Calu3 (cell line): ENCODE measurements at regions not wholly inside any gene's neighbourhood (a gene's known extent, or its start where the extent isn't known, plus 50 kb on each side); places are given as distances from the start of the nearest gene placed in this dataset.

ENCODE experiments used
- BruUV-seq: library from RNA; stranded (reverse); fragments of 400-500 nt; replicated peaks from 2 replicates; lab custom pipeline; 2021; lab: Mats Ljungman, UMichigan
- CTCF ChIA-PET: fragments of 300-600 bp; sonication (Branson Sonifier 250); formaldehyde crosslinking; loops from one replicate; lab custom pipeline; 2022; ENCODE audit warnings: antibody characterized with exemption; lab: Charles Lee
- DNase-seq: peaks from one replicate; pipeline ENCODE4 v3.0.0; 2022
- H3K27ac Mint-ChIP-seq: one replicate; pipeline ENCODE4 v1.8.0; 2022; ENCODE audit warnings: mixed read lengths; ENCODE audit not compliant: unreplicated experiment
- H3K27me3 Mint-ChIP-seq: one replicate; pipeline ENCODE4 v1.8.0; 2022; ENCODE audit warnings: mixed read lengths; ENCODE audit not compliant: unreplicated experiment
- H3K36me3 Mint-ChIP-seq: one replicate; pipeline ENCODE4 v1.8.0; 2022; ENCODE audit warnings: mild to moderate bottlenecking, moderate library complexity, mixed read lengths; ENCODE audit not compliant: insufficient read depth, unreplicated experiment
- H3K4me1 Mint-ChIP-seq: one replicate; pipeline ENCODE4 v1.8.0; 2022; ENCODE audit warnings: mild to moderate bottlenecking, low read depth, mixed read lengths; ENCODE audit not compliant: unreplicated experiment
- H3K4me3 Mint-ChIP-seq: one replicate; pipeline ENCODE4 v1.8.0; 2022; ENCODE audit warnings: mild to moderate bottlenecking, low read depth, moderate library complexity, mixed read lengths; ENCODE audit not compliant: unreplicated experiment
- H3K9me3 Mint-ChIP-seq: one replicate; pipeline ENCODE4 v1.8.0; 2022; ENCODE audit warnings: low read depth, mixed read lengths; ENCODE audit not compliant: unreplicated experiment
- intact Hi-C: fragments of 100-400 bp; cut with micrococcal nuclease; formaldehyde crosslinking; loops from one replicate; pipeline ENCODE4 v1.10.0; 2022; ENCODE audit not compliant: unreplicated experiment
- TF ChIP-seq, protein P1 (sequence below): fragments of 200-600 bp; IDR thresholded peaks from one replicate; pipeline ENCODE4 v1.8.0; 2022; ENCODE audit warnings: antibody characterized with exemption; ENCODE audit not compliant: unreplicated experiment

DNA sequence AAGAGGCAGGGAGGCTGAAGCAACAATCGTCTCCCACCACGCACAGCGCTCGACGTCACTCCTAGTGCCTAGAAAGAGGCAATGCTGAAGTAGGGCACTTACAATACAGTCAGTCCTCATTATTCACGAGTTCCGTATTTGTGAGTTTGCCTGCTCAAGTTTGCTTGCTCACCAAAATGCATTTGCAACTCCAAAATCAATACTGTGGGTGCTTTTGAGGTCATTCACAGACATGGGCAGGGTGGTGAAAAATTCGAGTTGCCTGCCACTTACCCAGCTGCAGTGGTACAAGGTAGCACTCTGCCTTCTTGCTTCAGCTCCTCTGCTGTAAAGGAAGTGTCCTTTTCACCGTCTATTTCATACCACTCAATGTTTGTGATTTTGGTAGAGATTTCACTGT lies 113.7 kb upstream of the NCK2 start:
- Mint-ChIP-seq H3K4me3 (no peak overlapping the region), H3K27ac (no peak overlapping the region), H3K4me1 (no peaks in the 10 kb centered on the region), H3K9me3 (peaks cover 5% of the 10 kb centered on the region), H3K36me3 (no peaks in the 10 kb centered on the region), H3K27me3 (peaks cover 42% of the 10 kb centered on the region)
- intact Hi-C loops = no loop called here
- no peak for DNase-seq
- no TSS peak for BruUV-seq
- TF ChIP-seq, protein P1, sequence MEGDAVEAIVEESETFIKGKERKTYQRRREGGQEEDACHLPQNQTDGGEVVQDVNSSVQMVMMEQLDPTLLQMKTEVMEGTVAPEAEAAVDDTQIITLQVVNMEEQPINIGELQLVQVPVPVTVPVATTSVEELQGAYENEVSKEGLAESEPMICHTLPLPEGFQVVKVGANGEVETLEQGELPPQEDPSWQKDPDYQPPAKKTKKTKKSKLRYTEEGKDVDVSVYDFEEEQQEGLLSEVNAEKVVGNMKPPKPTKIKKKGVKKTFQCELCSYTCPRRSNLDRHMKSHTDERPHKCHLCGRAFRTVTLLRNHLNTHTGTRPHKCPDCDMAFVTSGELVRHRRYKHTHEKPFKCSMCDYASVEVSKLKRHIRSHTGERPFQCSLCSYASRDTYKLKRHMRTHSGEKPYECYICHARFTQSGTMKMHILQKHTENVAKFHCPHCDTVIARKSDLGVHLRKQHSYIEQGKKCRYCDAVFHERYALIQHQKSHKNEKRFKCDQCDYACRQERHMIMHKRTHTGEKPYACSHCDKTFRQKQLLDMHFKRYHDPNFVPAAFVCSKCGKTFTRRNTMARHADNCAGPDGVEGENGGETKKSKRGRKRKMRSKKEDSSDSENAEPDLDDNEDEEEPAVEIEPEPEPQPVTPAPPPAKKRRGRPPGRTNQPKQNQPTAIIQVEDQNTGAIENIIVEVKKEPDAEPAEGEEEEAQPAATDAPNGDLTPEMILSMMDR = no peak
- CTCF ChIA-PET = no interaction called here

DNA sequence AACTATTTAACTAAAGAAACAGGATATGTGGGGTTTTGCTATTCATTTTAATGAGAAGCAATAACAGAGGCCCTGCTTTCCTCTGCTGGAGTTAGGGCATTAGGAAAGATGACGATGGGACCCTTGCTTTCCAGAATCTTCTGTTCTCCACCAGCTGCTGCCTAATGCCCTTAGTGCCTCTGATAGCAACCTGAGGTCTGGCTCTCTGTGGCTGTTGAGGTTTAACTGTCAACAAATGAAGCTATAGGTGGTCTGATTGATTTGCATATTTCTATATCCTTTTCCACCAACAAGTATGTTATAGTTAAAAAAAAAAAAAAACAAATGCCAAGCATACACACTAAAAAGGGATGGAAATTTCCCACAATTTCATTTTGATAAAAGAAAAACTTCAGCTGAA lies 115.1 kb upstream of the NCK2 start:
- TF ChIP-seq, protein P1 = no peak
- no TSS peak for BruUV-seq

DNA sequence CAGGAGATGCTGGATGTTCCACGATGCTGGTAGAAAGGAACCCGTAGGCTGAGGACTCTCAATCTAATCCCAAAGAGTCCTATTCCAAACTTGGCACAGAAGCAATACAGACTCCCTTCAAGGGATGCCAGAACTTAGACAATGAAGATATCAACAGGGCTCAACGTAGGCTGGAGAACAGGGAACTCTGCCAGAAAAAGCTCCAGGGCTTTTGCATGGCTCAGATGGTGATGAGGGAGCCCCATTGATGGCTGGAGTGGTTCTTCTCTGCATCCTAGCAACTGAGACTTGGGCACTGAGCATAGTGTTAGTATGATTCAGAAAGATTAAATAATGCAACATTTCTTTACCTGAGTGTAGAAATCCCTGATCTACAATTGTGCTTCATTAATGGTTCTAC lies 117.2 kb upstream of the NCK2 start:
- intact Hi-C loops = no loop called here
- peaks cover 5% of the 10 kb centered on the region for H3K9me3 Mint-ChIP-seq
- no peak for DNase-seq
- H3K27ac Mint-ChIP-seq = no peak overlapping the region
- TF ChIP-seq, protein P1 = no peak
- BruUV-seq = no TSS peak
- no peaks in the 10 kb centered on the region for H3K36me3 Mint-ChIP-seq
- H3K4me3 Mint-ChIP-seq = no peak overlapping the region
- CTCF ChIA-PET = no interaction called here
- H3K27me3 Mint-ChIP-seq = peaks cover 42% of the 10 kb centered on the region
- no peaks in the 10 kb centered on the region for H3K4me1 Mint-ChIP-seq

More for the DNA sequence above, 115.1 kb upstream of the NCK2 start:
- intact Hi-C loops = no loop called here
- Mint-ChIP-seq H3K4me3 (no peak overlapping the region), H3K9me3 (peaks cover 5% of the 10 kb centered on the region), H3K36me3 (no peaks in the 10 kb centered on the region), H3K27me3 (peaks cover 42% of the 10 kb centered on the region), H3K4me1 (no peaks in the 10 kb centered on the region), H3K27ac (no peak overlapping the region)
- CTCF ChIA-PET = no interaction called here
- DNase-seq = no peak

DNA sequence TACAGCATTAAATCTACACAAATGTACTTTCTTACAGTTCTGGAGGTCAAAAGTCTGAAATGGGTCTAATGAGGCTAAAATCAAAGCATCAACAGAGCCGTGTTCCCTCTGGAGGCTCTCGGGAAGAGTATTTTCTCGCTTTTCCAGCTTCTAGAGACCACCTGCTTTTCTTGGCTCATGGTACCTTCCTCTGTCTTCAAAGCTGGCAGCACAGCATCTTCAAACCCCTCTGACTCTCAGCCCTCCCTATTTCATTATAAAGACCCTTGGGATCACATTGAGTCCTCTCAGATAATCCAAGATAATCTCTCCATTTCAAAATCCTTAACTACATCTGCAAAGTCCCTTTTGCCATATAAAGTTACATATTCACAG lies 117.8 kb upstream of the NCK2 start:
- Mint-ChIP-seq H3K27ac (no peak overlapping the region), H3K27me3 (peaks cover 42% of the 10 kb centered on the region), H3K4me3 (no peak overlapping the region), H3K4me1 (no peaks in the 10 kb centered on the region), H3K36me3 (no peaks in the 10 kb centered on the region), H3K9me3 (peaks cover 5% of the 10 kb centered on the region)
- CTCF ChIA-PET = no interaction called here
- intact Hi-C loops = no loop called here
- TF ChIP-seq, protein P1 = no peak
- no peak for DNase-seq
- no TSS peak for BruUV-seq
